ENCODE measurements at regions not wholly inside any gene's neighbourhood (a gene's known extent, or its start where the extent isn't known, plus 50 kb on each side); places are given as distances from the start of the nearest gene placed in this dataset.

- Histone ChIP-seq H3K4me1 (ENCODE audit: control insufficient read depth in 2 of 2, insufficient read depth in 1 of 2, low read depth in 1 of 2, low read length in 2 of 2) (peaks cover 0 to 5% of the 10 kb centered on the region in 2 donors), H3K4me3 (ENCODE audit: low read length in 2 of 2) (no peak overlapping the region), H2BK12ac (ENCODE audit: low read length) (no peak overlapping the region), H2AFZ (ENCODE audit: low read length) (no peak overlapping the region), H4K91ac (ENCODE audit: low read depth, low read length, poor library complexity) (no peak overlapping the region), H3K9ac (ENCODE audit: low read depth, low read length, poor library complexity) (no peak overlapping the region), H2BK5ac (ENCODE audit: low read length) (no peak overlapping the region), H3K18ac (ENCODE audit: low read length) (no peak overlapping the region), H3K27me3 (ENCODE audit: control insufficient read depth in 3 of 3, insufficient read depth in 3 of 3, low read depth in 1 of 3, low read length in 3 of 3) (peaks cover 0 to 8% (median 0%) of the 10 kb centered on the region in 3 experiments), H3K4ac (ENCODE audit: low read length) (no peak overlapping the region), H2BK120ac (ENCODE audit: low read depth, low read length) (no peak overlapping the region), H3K36me3 (replicated peaks in 1 of 2; ENCODE audit: control insufficient read depth in 2 of 2, insufficient read depth in 2 of 2, low read length in 2 of 2) (no peaks in the 10 kb centered on the region), H3K79me1 (ENCODE audit: low read depth, low read length) (no peaks in the 10 kb centered on the region), H3K9me3 (replicated peaks in 1 of 2; ENCODE audit: control insufficient read depth in 2 of 2, insufficient read depth in 1 of 2, low read depth in 1 of 2, low read length in 2 of 2) (no peaks in the 10 kb centered on the region), H2AK5ac (ENCODE audit: low read depth, low read length) (no peak overlapping the region), H2BK15ac (ENCODE audit: low read length) (no peak overlapping the region), H4K8ac (ENCODE audit: low read depth, low read length) (no peak overlapping the region), H3K14ac (ENCODE audit: low read length) (no peak overlapping the region), H3K23ac (ENCODE audit: low read depth, low read length, poor library complexity) (no peak overlapping the region), H3K4me2 (ENCODE audit: insufficient read depth, low read length, poor library complexity, severe bottlenecking) (no peak overlapping the region), H3K27ac (replicated peaks; ENCODE audit: low read length) (no peak overlapping the region)
- no CpG with 5 or more reads among the region's 1 CpG for WGBS, 2 donors (ENCODE audit: extremely low coverage in 2 of 2, insufficient read length in 2 of 2, insufficient replicate concordance in 1 of 2)
- DNase-seq (ENCODE audit: low spot score) = no peak
Observed at GRCh38 chr21:19529031-19529430, 1125.4 kb upstream of the TMPRSS15 start.

GRCh38 chr21:19535356-19535755, 1131.8 kb upstream of the TMPRSS15 start:
- H3K9me3 ChIP-seq (replicated peaks in 1 of 2; ENCODE audit: control insufficient read depth in 2 of 2, insufficient read depth in 1 of 2, low read depth in 1 of 2, low read length in 2 of 2) = no peaks in the 10 kb centered on the region
- no peak overlapping the region for H3K4me2 ChIP-seq (ENCODE audit: insufficient read depth, low read length, poor library complexity, severe bottlenecking)
- H2BK5ac ChIP-seq (ENCODE audit: low read length) = no peak overlapping the region
- no peak overlapping the region for H3K18ac ChIP-seq (ENCODE audit: low read length)
- no peak overlapping the region for H2AFZ ChIP-seq (ENCODE audit: low read length)
- H4K8ac ChIP-seq (ENCODE audit: low read depth, low read length) = no peak overlapping the region
- H3K27ac ChIP-seq (replicated peaks; ENCODE audit: low read length) = no peak overlapping the region
- H3K79me1 ChIP-seq (ENCODE audit: low read depth, low read length) = no peaks in the 10 kb centered on the region
- no peak overlapping the region for H3K23ac ChIP-seq (ENCODE audit: low read depth, low read length, poor library complexity)
- H2BK120ac ChIP-seq (ENCODE audit: low read depth, low read length) = no peak overlapping the region
- H3K27me3 ChIP-seq (ENCODE audit: control insufficient read depth in 3 of 3, insufficient read depth in 3 of 3, low read depth in 1 of 3, low read length in 3 of 3) = no peaks in the 10 kb centered on the region
- no peak overlapping the region for H3K14ac ChIP-seq (ENCODE audit: low read length)
- no peak overlapping the region for H2AK5ac ChIP-seq (ENCODE audit: low read depth, low read length)
- no peak overlapping the region for H3K4me3 ChIP-seq (ENCODE audit: low read length in 2 of 2)
- H4K91ac ChIP-seq (ENCODE audit: low read depth, low read length, poor library complexity) = no peak overlapping the region
- no peaks in the 10 kb centered on the region for H3K4me1 ChIP-seq (ENCODE audit: control insufficient read depth in 2 of 2, insufficient read depth in 1 of 2, low read depth in 1 of 2, low read length in 2 of 2)
- H2BK15ac ChIP-seq (ENCODE audit: low read length) = no peak overlapping the region
- H3K4ac ChIP-seq (ENCODE audit: low read length) = no peak overlapping the region
- no peak overlapping the region for H2BK12ac ChIP-seq (ENCODE audit: low read length)
- WGBS, 2 donors (ENCODE audit: extremely low coverage in 2 of 2, insufficient read length in 2 of 2, insufficient replicate concordance in 1 of 2) = no CpG with 5 or more reads among the region's 3 CpGs
- H3K9ac ChIP-seq (ENCODE audit: low read depth, low read length, poor library complexity) = no peak overlapping the region
- no peak for DNase-seq (ENCODE audit: low spot score)
- no peaks in the 10 kb centered on the region for H3K36me3 ChIP-seq (replicated peaks in 1 of 2; ENCODE audit: control insufficient read depth in 2 of 2, insufficient read depth in 2 of 2, low read length in 2 of 2)

GRCh38 chr21:19537116-19537515, 1133.5 kb upstream of the TMPRSS15 start:
- DNase-seq (ENCODE audit: low spot score) = no peak
- Histone ChIP-seq H3K4me2 (ENCODE audit: insufficient read depth, low read length, poor library complexity, severe bottlenecking) (no peak overlapping the region), H4K8ac (ENCODE audit: low read depth, low read length) (no peak overlapping the region), H3K4me3 (ENCODE audit: low read length in 2 of 2) (no peak overlapping the region), H2BK120ac (ENCODE audit: low read depth, low read length) (no peak overlapping the region), H2BK12ac (ENCODE audit: low read length) (no peak overlapping the region), H3K9me3 (replicated peaks in 1 of 2; ENCODE audit: control insufficient read depth in 2 of 2, insufficient read depth in 1 of 2, low read depth in 1 of 2, low read length in 2 of 2) (no peaks in the 10 kb centered on the region), H3K14ac (ENCODE audit: low read length) (no peak overlapping the region), H2AFZ (ENCODE audit: low read length) (no peak overlapping the region), H3K4ac (ENCODE audit: low read length) (no peak overlapping the region), H4K91ac (ENCODE audit: low read depth, low read length, poor library complexity) (no peak overlapping the region), H2BK15ac (ENCODE audit: low read length) (no peak overlapping the region), H3K18ac (ENCODE audit: low read length) (no peak overlapping the region), H2BK5ac (ENCODE audit: low read length) (no peak overlapping the region), H3K27me3 (ENCODE audit: control insufficient read depth in 3 of 3, insufficient read depth in 3 of 3, low read depth in 1 of 3, low read length in 3 of 3) (no peaks in the 10 kb centered on the region), H3K4me1 (ENCODE audit: control insufficient read depth in 2 of 2, insufficient read depth in 1 of 2, low read depth in 1 of 2, low read length in 2 of 2) (no peaks in the 10 kb centered on the region), H3K23ac (ENCODE audit: low read depth, low read length, poor library complexity) (no peak overlapping the region), H3K9ac (ENCODE audit: low read depth, low read length, poor library complexity) (no peak overlapping the region), H3K79me1 (ENCODE audit: low read depth, low read length) (no peaks in the 10 kb centered on the region), H3K27ac (replicated peaks; ENCODE audit: low read length) (no peak overlapping the region), H2AK5ac (ENCODE audit: low read depth, low read length) (no peak overlapping the region), H3K36me3 (replicated peaks in 1 of 2; ENCODE audit: control insufficient read depth in 2 of 2, insufficient read depth in 2 of 2, low read length in 2 of 2) (no peaks in the 10 kb centered on the region)
- WGBS, 2 donors (ENCODE audit: extremely low coverage in 2 of 2, insufficient read length in 2 of 2, insufficient replicate concordance in 1 of 2) = no CpG with 5 or more reads among the region's 2 CpGs

GRCh38 chr21:19540287-19540686, 1136.7 kb upstream of the TMPRSS15 start:
- Histone ChIP-seq H3K9ac (ENCODE audit: low read depth, low read length, poor library complexity) (no peak overlapping the region), H2BK120ac (ENCODE audit: low read depth, low read length) (no peak overlapping the region), H3K4ac (ENCODE audit: low read length) (no peak overlapping the region), H3K27me3 (ENCODE audit: control insufficient read depth in 3 of 3, insufficient read depth in 3 of 3, low read depth in 1 of 3, low read length in 3 of 3) (no peaks in the 10 kb centered on the region), H3K9me3 (replicated peaks in 1 of 2; ENCODE audit: control insufficient read depth in 2 of 2, insufficient read depth in 1 of 2, low read depth in 1 of 2, low read length in 2 of 2) (peaks cover 2 to 4% of the 10 kb centered on the region in 2 donors), H3K36me3 (replicated peaks in 1 of 2; ENCODE audit: control insufficient read depth in 2 of 2, insufficient read depth in 2 of 2, low read length in 2 of 2) (no peaks in the 10 kb centered on the region), H2BK15ac (ENCODE audit: low read length) (no peak overlapping the region), H4K8ac (ENCODE audit: low read depth, low read length) (no peak overlapping the region), H2AK5ac (ENCODE audit: low read depth, low read length) (no peak overlapping the region), H3K4me2 (ENCODE audit: insufficient read depth, low read length, poor library complexity, severe bottlenecking) (no peak overlapping the region), H2AFZ (ENCODE audit: low read length) (peak overlapping the region; percentile 59), H2BK5ac (ENCODE audit: low read length) (no peak overlapping the region), H3K79me1 (ENCODE audit: low read depth, low read length) (no peaks in the 10 kb centered on the region), H3K18ac (ENCODE audit: low read length) (no peak overlapping the region), H3K23ac (ENCODE audit: low read depth, low read length, poor library complexity) (no peak overlapping the region), H3K14ac (ENCODE audit: low read length) (no peak overlapping the region), H2BK12ac (ENCODE audit: low read length) (no peak overlapping the region), H4K91ac (ENCODE audit: low read depth, low read length, poor library complexity) (no peak overlapping the region), H3K4me1 (ENCODE audit: control insufficient read depth in 2 of 2, insufficient read depth in 1 of 2, low read depth in 1 of 2, low read length in 2 of 2) (no peaks in the 10 kb centered on the region), H3K4me3 (ENCODE audit: low read length in 2 of 2) (no peak overlapping the region), H3K27ac (replicated peaks; ENCODE audit: low read length) (no peak overlapping the region)
- DNase-seq (ENCODE audit: low spot score) = no peak
- no CpG with 5 or more reads among the region's 2 CpGs for WGBS, 2 donors (ENCODE audit: extremely low coverage in 2 of 2, insufficient read length in 2 of 2, insufficient replicate concordance in 1 of 2)

All from neuronal stem cell (in vitro differentiated cells).